HG03460 (cell line): ENCODE measurements at regions not wholly inside any gene's neighbourhood (a gene's known extent, or its start where the extent isn't known, plus 50 kb on each side); places are given as distances from the start of the nearest gene placed in this dataset.
"Not testable (repeated sequence)": the region's sequence is repeated elsewhere in the genome, so short reads cannot be mapped to it uniquely, and the experiment has no call there.

Experiments
- ATAC-seq: cut with Tn5 transposase; IDR thresholded peaks from one replicate; pipeline ENCODE4 v1.9.1; 2021; ENCODE audit not compliant: unreplicated experiment

GRCh38 chr2:40564184-40564583 lies 112.3 kb upstream of the SLC8A1 start:
- ATAC-seq = no peak

DNA sequence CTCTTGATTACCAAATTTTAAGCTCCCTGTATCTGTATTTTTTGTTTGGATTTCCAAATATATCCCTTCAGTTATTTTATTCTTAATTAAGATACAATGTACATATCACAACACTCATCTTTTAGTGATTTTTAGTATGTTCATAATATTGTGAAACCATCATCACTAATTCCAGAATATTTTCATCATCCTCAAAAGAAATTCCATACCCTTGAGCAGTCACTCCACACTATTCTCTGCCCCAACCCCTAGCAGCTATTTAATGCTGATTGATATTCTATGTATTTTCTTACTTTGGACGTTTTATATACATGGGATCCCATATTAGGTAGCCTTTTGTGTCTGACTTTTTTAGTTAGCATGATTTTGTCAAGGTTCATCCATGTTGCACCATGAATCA lies 127.4 kb upstream of the SLC8A1 start:
- no peak for ATAC-seq

DNA sequence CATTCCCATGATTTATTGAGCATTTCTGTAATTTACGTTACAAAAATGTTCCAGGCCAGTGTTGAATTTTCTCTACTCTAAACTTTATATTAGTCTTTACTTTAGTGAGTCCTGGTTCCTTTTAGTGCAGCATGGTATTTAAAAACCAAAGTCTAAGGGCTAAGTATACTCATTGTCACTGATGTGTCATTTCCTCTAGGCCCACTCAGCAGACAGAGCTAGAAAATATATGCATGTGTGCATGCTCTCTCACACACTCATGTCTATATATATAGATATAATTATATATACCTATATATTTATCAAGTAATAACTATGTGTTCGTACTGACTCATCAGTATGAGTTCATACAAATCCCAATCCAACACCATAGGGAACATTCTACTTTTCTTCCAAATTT lies 132.5 kb upstream of the SLC8A1 start:
- no peak for ATAC-seq

DNA sequence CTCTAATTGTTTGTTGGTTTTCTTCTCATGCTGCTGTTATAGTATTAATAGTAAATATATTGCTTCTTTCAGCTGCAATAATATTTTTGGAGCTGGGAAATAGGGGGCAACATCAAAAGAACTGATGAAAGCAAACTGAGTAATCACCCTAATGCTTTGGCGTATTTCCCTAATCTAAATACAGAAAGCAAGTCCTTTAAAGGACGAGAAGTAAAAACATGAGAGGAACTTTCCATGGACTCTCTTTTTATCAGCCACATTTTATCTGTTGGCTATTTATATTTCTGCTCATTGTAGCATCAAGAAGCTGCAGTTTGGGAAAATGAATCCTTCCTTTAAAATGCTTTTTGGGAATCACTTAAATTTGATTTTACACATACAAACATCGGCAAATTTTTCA lies 139.9 kb upstream of the SLC8A1 start:
- ATAC-seq = no peak

- ATAC-seq = no peak
Measured at GRCh38 chr2:40592218-40592617, 140.3 kb upstream of the SLC8A1 start.

GRCh38 chr2:40606862-40607261 lies 155.0 kb upstream of the SLC8A1 start:
- ATAC-seq = no peak

DNA sequence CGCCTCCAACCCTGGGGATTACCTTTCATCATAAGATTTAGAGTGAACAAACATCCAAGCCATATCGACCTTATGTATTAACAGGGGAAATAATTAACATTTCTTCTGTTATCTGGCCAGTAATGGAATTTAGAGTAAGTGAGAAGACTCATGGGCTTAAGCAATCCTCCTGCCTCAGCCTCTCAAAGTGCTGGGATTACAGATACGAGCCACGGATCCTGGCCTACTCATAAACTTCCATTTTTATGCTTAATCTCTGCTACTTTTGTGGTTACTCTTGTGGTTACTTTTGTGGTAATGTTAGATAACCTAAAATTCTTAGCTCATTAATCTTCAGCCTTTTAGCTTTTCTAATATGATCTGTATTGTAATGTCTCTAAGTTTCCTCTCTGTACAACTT lies 159.3 kb upstream of the SLC8A1 start:
- ATAC-seq = no peak

GRCh38 chr2:40625849-40626248 lies 174.0 kb upstream of the SLC8A1 start:
- no peak for ATAC-seq

DNA sequence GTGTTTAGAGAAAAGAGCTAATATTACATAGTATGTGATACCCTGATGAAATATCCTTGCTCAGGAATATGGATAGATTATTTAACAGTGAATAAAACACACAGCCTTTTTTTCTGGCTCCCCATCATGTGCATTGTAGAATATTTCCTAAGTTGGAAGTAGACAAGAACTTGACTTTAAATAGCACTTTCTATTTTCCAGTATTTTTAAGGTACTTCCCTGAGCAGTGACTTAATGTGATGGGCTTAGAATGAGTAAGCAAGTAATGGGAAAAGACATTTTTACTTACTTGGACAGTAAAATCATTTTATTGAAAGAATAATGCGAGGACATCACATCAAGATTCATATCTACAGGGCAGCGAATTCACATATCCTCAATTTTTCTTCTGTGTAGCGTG lies 176.7 kb upstream of the SLC8A1 start:
- ATAC-seq = no peak

DNA sequence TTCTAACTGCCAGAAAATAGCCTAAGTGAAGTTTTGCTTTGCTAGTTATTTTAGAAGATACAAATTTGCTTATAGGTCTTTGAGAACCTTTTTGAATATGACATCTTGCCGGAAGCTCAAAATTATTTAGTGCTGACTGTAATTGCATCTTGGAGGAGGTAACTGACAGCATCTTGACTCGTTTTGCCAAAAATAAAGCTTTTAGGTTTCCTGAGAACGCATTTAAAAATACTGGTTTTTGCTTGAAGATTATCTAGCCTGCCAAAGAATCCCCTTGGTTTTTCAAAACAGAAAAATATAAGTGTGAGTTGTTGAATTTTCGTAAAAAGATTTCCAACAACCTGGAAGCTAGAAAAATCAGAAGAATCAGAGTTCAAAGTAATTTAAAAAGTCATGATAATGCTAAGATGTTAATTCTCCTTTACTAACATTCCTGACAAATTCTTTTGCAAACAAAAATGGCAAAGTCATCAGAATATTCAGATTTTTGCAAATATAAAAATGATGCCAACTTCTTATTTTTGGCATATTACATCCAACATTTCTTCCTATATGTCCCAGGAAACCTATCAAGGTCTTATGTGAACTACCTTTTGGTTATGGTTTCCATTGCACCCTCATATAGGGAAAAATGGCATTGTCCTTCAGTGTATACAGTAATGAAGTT lies 178.0 kb upstream of the SLC8A1 start:
- no peak for ATAC-seq

DNA sequence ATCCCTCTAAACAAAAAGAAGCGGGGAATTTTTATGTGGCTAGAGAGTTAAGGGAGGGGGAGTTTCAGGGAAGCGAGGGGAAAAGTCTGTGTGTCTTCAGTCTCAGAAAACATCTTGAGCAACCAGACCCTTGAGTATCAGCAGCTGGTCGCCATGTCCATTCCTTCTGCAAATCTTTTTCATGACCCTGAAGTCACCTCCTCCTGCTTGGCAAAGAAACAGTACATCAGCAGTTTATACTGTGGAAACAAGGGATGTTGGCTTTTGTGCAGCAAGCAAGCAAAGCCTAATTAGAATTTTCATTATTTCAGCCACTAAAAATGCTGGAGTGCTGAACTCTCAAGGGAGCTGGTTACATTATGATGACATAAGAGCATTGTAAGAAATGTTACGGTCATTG lies 187.4 kb upstream of the SLC8A1 start:
- ATAC-seq = no peak

- ATAC-seq = no peak
Measured at GRCh38 chr2:40642237-40642636, 190.3 kb upstream of the SLC8A1 start.

DNA sequence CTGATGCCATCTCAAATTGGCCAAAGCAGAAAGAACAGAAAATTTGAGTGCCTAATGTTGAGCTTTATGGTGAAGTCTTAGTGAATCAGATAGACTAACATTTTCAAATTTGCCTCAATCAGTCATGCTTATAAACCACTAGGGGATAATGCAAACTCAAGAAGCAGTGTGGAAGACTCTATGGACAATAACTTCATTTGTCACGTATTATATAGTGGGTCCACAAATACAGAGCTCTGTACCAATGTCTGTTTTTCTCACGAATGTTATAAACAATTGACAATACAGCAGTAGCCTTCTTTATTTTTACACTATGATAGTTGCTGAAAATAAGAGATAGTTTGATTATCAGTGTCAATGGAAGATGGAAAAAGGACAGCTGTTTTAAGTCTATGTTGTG lies 190.8 kb upstream of the SLC8A1 start:
- ATAC-seq = no peak

- no peak for ATAC-seq
Measured at GRCh38 chr2:40646642-40647041, 194.8 kb upstream of the SLC8A1 start.

DNA sequence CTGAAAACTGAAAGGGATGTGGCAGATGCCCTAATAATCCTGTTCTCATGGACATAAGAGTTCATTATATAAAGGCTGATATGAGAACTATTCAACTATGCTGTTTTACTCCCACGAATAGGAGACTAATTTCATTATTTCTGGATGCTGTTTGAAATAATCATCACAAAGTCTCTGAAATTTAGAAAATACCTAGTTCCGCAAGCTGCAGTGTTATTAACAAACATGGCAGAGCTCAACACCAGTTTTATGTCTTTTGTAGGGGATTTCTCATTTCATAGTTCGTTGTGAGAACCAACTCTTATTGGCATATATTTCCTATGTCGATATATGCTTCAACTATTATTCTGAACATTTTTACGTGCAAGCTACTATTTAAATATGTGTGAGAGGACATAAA lies 200.3 kb upstream of the SLC8A1 start:
- ATAC-seq = no peak

DNA sequence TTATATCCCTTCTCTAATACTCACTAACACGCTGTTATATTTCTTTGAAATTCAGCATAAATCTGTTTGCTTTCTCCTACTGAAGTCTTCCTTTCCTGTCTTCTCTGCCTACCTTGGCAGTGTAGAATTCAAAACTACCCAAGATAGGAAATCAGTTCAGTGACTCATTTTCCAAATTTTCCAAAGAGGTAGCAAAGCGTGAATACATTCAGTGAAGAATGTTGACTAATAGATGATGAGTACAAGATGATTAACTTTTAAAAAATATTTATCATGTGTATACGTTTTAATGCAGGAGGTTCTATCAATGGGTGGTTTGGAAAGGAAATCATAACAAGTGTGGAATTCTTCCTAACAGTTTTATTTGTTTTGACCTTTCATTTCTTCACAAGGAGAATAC lies 201.9 kb upstream of the SLC8A1 start:
- no peak for ATAC-seq

DNA sequence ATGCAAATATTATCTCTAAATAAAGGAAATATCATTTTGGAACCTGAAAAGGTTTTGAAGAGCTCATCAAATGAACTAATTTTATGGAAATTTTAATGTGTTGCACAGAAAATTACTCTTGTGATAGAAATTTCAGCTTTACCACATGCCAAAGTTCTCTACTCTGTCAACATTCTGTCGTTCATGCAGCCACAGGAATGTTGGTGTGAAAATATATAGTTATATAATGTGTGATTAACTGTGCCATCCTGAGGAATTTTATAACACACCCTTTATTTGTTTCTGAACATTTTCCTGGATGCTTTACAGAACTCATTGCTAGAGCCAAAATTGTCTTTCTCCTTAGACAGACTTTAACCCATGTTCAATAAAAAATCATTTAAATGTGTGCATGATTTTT lies 202.5 kb upstream of the SLC8A1 start:
- ATAC-seq = no peak

GRCh38 chr2:40658941-40659340 lies 207.1 kb upstream of the SLC8A1 start:
- ATAC-seq = no peak

DNA sequence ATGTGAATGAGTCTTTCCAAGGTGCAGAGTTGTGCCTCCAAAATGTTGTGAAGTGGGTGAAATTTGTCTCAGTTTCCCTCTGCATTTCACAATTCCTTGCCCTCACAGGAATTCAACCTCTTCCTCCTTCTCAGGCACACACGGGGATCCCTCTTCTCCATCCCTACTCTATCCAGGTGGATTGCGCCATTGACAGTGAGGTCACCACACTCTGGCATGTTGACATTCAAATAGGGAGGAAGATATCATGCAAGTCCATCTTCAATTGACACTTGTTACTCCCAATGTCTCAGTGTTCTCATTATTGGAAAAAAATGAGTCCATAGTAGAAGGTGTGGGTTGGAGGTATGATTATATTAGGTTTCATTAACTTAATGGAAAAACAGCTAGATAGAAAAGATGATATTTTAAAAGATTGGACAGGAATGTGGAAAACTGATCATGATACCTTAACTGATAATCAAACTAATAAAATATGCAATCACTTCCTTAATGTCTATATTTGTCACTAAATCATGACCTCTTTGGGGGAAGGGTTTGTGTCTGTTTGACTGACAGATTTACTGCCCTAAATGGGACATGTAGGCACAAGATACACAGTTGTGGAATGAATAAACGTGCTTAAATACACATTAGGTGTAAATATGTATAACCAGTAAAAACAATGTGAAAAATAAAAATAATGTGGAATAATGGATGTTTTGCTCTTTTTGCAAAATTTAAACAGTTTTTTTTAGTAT lies 213.8 kb upstream of the SLC8A1 start:
- no peak for ATAC-seq

- no peak for ATAC-seq
Measured at GRCh38 chr2:40666398-40666797, 214.5 kb upstream of the SLC8A1 start.

DNA sequence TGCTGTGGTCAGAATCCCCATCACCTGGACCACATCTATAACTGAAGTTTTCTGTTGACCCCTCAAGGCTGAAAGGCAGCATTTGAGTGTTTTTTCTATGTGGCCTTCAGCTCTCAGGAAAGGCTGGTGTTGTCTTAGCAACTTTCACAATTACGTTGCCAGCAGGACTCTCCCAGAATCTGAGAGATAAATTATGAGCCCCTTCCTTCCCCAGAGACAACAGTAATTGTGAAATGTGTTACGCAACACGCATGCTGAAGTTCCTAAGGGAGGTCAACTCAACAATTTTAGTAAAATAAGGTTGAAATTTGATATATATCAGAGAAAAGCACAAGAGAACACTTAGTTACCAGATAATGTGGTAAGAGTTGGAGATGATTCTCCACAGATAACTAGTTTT lies 216.5 kb upstream of the SLC8A1 start:
- no peak for ATAC-seq

- not testable (repeated sequence) for ATAC-seq
Measured at GRCh38 chr2:40676134-40676790, 224.4 kb upstream of the SLC8A1 start.
